K562 (cell line): ENCODE measurements at regions not wholly inside any gene's neighbourhood (a gene's known extent, or its start where the extent isn't known, plus 50 kb on each side); places are given as distances from the start of the nearest gene placed in this dataset.

ENCODE experiments used
- ATAC-seq: fragments of 200-7000 bp; cut with Tn5 transposase; 3 replicates; pipeline ENCODE4 v1.9.1; 2020; ENCODE audit warnings: moderate library complexity
- BruUV-seq: library from RNA; stranded (reverse); fragments of 400-500 nt; replicated peaks from 2 replicates; lab custom pipeline; 2021; lab: Mats Ljungman, UMichigan
- CTCF ChIA-PET: fragments of 300-600 bp; formaldehyde crosslinking; extraction: SDS; loops from one replicate; lab custom pipeline; 2021; ENCODE audit warnings: low intra/inter-chr PET ratio; lab: Yijun Ruan, JAX
- POLR2A ChIA-PET: fragments of 300-600, 350-650 bp; sonication (Branson Sonifier 250); formaldehyde crosslinking; extraction: SDS; loops from one replicate; lab custom pipeline; 2021; ENCODE audit warnings: antibody characterized with exemption, inconsistent platforms; lab: Yijun Ruan, JAX
- DNase-seq, 4 experiments: peaks; one replicate each; pipeline versions ENCODE4 v3.0.0 to v3.0.0-alpha.2; 2011 to 2018; ENCODE audit warnings: low spot score in 3 of 4, mixed read lengths in 3 of 4; ENCODE audit errors: extremely low read depth in 1 of 4
- FAIRE-seq: peaks from 2 replicates; lab custom pipeline; 2011; peaks lifted over from hg19 to GRCh38; lab: Jason Lieb, UNC
- H2AFZ ChIP-seq: 2 replicates; pipeline ENCODE4 v1.6.0; 2011; ENCODE audit warnings: low read depth, low read length, control low read depth, inconsistent platforms
- H3K27ac ChIP-seq: fragments of 200-600 bp; 3 replicates; pipeline ENCODE4 v1.8.0; 2011; ENCODE audit warnings: low read depth, mild to moderate bottlenecking, control low read depth, inconsistent platforms, low read length, moderate library complexity, mixed read lengths; ENCODE audit errors: extremely low read depth
- H3K27me3 ChIP-seq, 2 experiments: fragments of 300-600 bp in 1 of 2; 2 replicates in 1 of 2; 3 replicates in 1 of 2; pipeline versions ENCODE4 v1.6.0 to v1.8.0; 2011; ENCODE audit warnings: inconsistent platforms in 2 of 2, low read length in 2 of 2, mild to moderate bottlenecking in 1 of 2, mixed read lengths in 1 of 2, moderate library complexity in 1 of 2; ENCODE audit not compliant: control insufficient read depth in 2 of 2, insufficient read depth in 2 of 2
- H3K36me3 ChIP-seq: fragments of 300-600 bp; 3 replicates; pipeline ENCODE4 v1.8.0; 2011; ENCODE audit warnings: mild to moderate bottlenecking, low read length, inconsistent platforms; ENCODE audit not compliant: control insufficient read depth, insufficient read depth
- H3K4me1 ChIP-seq, 2 experiments: fragments of 200-600 bp in 1 of 2; replicated peaks in 1 of 2; 2 replicates in 1 of 2; 3 replicates in 1 of 2; pipeline versions ENCODE4 v1.5.1 to v1.8.0; 2011; ENCODE audit warnings: inconsistent platforms in 2 of 2, low read length in 2 of 2, mild to moderate bottlenecking in 1 of 2, mixed read lengths in 1 of 2, moderate library complexity in 1 of 2; ENCODE audit not compliant: control insufficient read depth in 2 of 2, insufficient read depth in 2 of 2
- H3K4me2 ChIP-seq: 2 replicates; pipeline ENCODE4 v1.6.1; 2011; ENCODE audit warnings: low read length, control low read depth, inconsistent platforms, mixed read lengths; ENCODE audit not compliant: insufficient read depth
- H3K4me3 ChIP-seq: fragments of 200-600 bp; sonication (generic), shearing (Covaris generic); 2 replicates; pipeline ENCODE4 v1.5.1; 2016; ENCODE audit warnings: control low read depth, inconsistent platforms
- H3K79me2 ChIP-seq: fragments of 200-600 bp; 3 replicates; pipeline ENCODE4 v1.8.0; 2011; ENCODE audit warnings: low read length, inconsistent platforms; ENCODE audit not compliant: control insufficient read depth, insufficient read depth
- H3K9ac ChIP-seq, 2 experiments: 2 replicates each; pipeline versions ENCODE4 v1.6.0 to v1.6.1; 2011; ENCODE audit warnings: low read depth in 2 of 2, low read length in 2 of 2, control low read depth in 1 of 2, inconsistent platforms in 1 of 2, mild to moderate bottlenecking in 1 of 2, mixed read lengths in 1 of 2; ENCODE audit not compliant: insufficient read depth in 1 of 2
- H3K9me1 ChIP-seq: one replicate; pipeline ENCODE4 v1.6.0; 2011; ENCODE audit warnings: inconsistent platforms, mild to moderate bottlenecking, low read length, moderate library complexity; ENCODE audit not compliant: control insufficient read depth, insufficient read depth
- H3K9me3 ChIP-seq: replicated peaks from 2 replicates; pipeline ENCODE4 v1.5.1; 2011; ENCODE audit warnings: low read depth, low read length, inconsistent platforms; ENCODE audit not compliant: control insufficient read depth, insufficient read depth
- H4K20me1 ChIP-seq: replicated peaks from 2 replicates; pipeline ENCODE4 v1.6.1; 2011; ENCODE audit warnings: low read length, inconsistent platforms, mixed read lengths; ENCODE audit not compliant: control insufficient read depth, insufficient read depth
- ELF4 ChIP-seq: fragments of 450-650 bp; formaldehyde crosslinking; IDR thresholded peaks from 2 replicates; pipeline ENCODE4 v1.4.0; 2022; ENCODE audit warnings: missing genetic modification characterization
- GABPB1 ChIP-seq: sonication (generic); formaldehyde crosslinking; IDR thresholded peaks from 2 replicates; pipeline ENCODE4 v1.8.0; 2022; ENCODE audit warnings: mild to moderate bottlenecking, missing genetic modification reagents
- HDAC6 ChIP-seq: IDR thresholded peaks from 2 replicates; pipeline ENCODE4 v1.6.1; 2012; ENCODE audit warnings: low read depth, mild to moderate bottlenecking, control low read depth, inconsistent platforms, low read length, moderate library complexity
- KDM1A ChIP-seq, 2 experiments: fragments of 450-650 bp; IDR thresholded peaks; 2 replicates each; pipeline ENCODE4 v1.6.1; 2016; ENCODE audit warnings: mild to moderate bottlenecking in 2 of 2
- MTA1 ChIP-seq: fragments of 450-650 bp; IDR thresholded peaks from 2 replicates; pipeline ENCODE4 v1.6.1; 2017; ENCODE audit warnings: borderline replicate concordance
- MYNN ChIP-seq, 2 experiments: sonication (generic); formaldehyde crosslinking in 1 of 2; IDR thresholded peaks; 2 replicates each; pipeline versions ENCODE4 v1.5.0 to v1.6.1; 2016 to 2020; ENCODE audit warnings: antibody characterized with exemption in 1 of 2, missing genetic modification reagents in 1 of 2
- NR1H2 ChIP-seq: sonication (generic); formaldehyde crosslinking; IDR thresholded peaks from 2 replicates; pipeline ENCODE4 v1.4.0; 2020; ENCODE audit warnings: mild to moderate bottlenecking, missing genetic modification reagents
- POLR2B ChIP-seq: fragments of 450-650 bp; IDR thresholded peaks from 2 replicates; pipeline ENCODE4 v1.6.1; 2018; ENCODE audit warnings: low read depth; ENCODE audit not compliant: partially characterized antibody
- PREB ChIP-seq: sonication (generic); formaldehyde crosslinking; IDR thresholded peaks from 2 replicates; pipeline ENCODE4 v1.8.1; 2023; ENCODE audit warnings: mild to moderate bottlenecking, missing genetic modification reagents
- RUNX1 ChIP-seq: sonication (generic); IDR thresholded peaks from 2 replicates; pipeline ENCODE4 v1.6.1; 2016; ENCODE audit warnings: antibody characterized with exemption, low read depth
- THRA ChIP-seq: fragments of 450-650 bp; IDR thresholded peaks from 2 replicates; pipeline ENCODE4 v1.6.1; 2017; ENCODE audit warnings: mild to moderate bottlenecking, moderate library complexity
- ZNF253 ChIP-seq: fragments of 250-450 bp; sonication (Bioruptor Pico); conservative IDR thresholded peaks from 2 replicates; pipeline ENCODE4 v1.6.1; 2021; ENCODE audit warnings: mild to moderate bottlenecking
- WGBS: fragments of 100-300 bp; shearing (Covaris generic); methylation state at CpG from one replicate; pipeline ENCODE4 v1.1.6; 2016; ENCODE audit warnings: low coverage, mixed read lengths; ENCODE audit not compliant: insufficient coverage; ENCODE audit errors: missing lambda C conversion rate; 5-methylcytosine and 5-hydroxymethylcytosine counted together
- in situ Hi-C: fragments of 300-500 bp; cut with MboI; formaldehyde crosslinking; loops from 4 replicates; pipeline ENCODE4 v1.15.0; 2018; ENCODE audit warnings: inconsistent platforms, mixed read lengths
- intact Hi-C: fragments of 100-400 bp; cut with micrococcal nuclease; formaldehyde crosslinking; loops from 2 replicates; pipeline ENCODE4 v1.14.2; 2022

GRCh38 chr4:60133375-60133774 is 1066.8 kb upstream of the ADGRL3 start:
- H3K9me1 ChIP-seq: no peaks in the 10 kb centered on the region
- DNase-seq: no peak
- POLR2A ChIA-PET: no interaction called here
- WGBS: 0% methylated on average over 1 of the region's 1 CpG
- H3K4me3 ChIP-seq: no peak overlapping the region
- no peaks in the 10 kb centered on the region for H3K27me3 ChIP-seq
- in situ Hi-C loops: no loop called here
- no peak for TF ChIP-seq KDM1A (IDR thresholded peaks at IDR 0.05)
- TF ChIP-seq POLR2B: no peak
- TF ChIP-seq ELF4 (CRISPR knock-in tag): no peak
- no peak for TF ChIP-seq PREB (CRISPR knock-in tag)
- TF ChIP-seq ZNF253 (CRISPR knock-in tag): no peak
- no peak for TF ChIP-seq MYNN (IDR thresholded peaks at IDR 0.05)
- TF ChIP-seq MYNN (CRISPR knock-in tag; IDR thresholded peaks at IDR 0.05): no peak
- TF ChIP-seq THRA: no peak
- TF ChIP-seq GABPB1 (CRISPR knock-in tag): no peak
- no peak for TF ChIP-seq MTA1
- no peak for TF ChIP-seq RUNX1
- no peak for TF ChIP-seq HDAC6
- no peak for TF ChIP-seq NR1H2 (CRISPR knock-in tag)
- TF ChIP-seq, all 486 proteins: peak for 0
- intact Hi-C loops: no loop called here
- CTCF ChIA-PET: no interaction called here
- Histone ChIP-seq H3K4me2 (no peak overlapping the region), H3K9me3 (no peaks in the 10 kb centered on the region), H2AFZ (no peak overlapping the region), H3K36me3 (no peaks in the 10 kb centered on the region), H3K79me2 (no peaks in the 10 kb centered on the region), H3K9ac (no peak overlapping the region), H4K20me1 (no peaks in the 10 kb centered on the region), H3K4me1 (no peaks in the 10 kb centered on the region), H3K27ac (no peak overlapping the region)
- BruUV-seq: no TSS peak
- ATAC-seq: no peak
- FAIRE-seq: no peak
